Lower leg skin (tissue), 4 donors: ENCODE measurements at regions not wholly inside any gene's neighbourhood (a gene's known extent, or its start where the extent isn't known, plus 50 kb on each side); places are given as distances from the start of the nearest gene placed in this dataset.

Source experiments
- DNase-seq, 2 donors: peaks; one replicate each; pipeline ENCODE4 v3.0.0-alpha.2; 2019; ENCODE audit warnings: low spot score in 2 of 2
- H3K4me3 ChIP-seq: fragments of 200-600 bp; sonication (generic); 2 replicates; pipeline ENCODE4 v1.5.1; 2017; ENCODE audit warnings: mild to moderate bottlenecking, low read depth; ENCODE audit not compliant: poor library complexity, severe bottlenecking
- CTCF ChIP-seq, 3 donors: fragments of 450-650 bp; IDR thresholded peaks; one replicate each; pipeline ENCODE4 v1.5.1; 2016; ENCODE audit warnings: antibody characterized with exemption in 3 of 3, mild to moderate bottlenecking in 3 of 3, moderate library complexity in 2 of 3
- POLR2A ChIP-seq, 2 donors: fragments of 450-650 bp; IDR thresholded peaks; one replicate each; pipeline ENCODE4 v1.6.1; 2016 to 2017; ENCODE audit warnings: antibody characterized with exemption in 2 of 2, mild to moderate bottlenecking in 1 of 2, moderate library complexity in 1 of 2
- WGBS, 2 donors: methylation state at CpG; one replicate each; pipeline ENCODE4 v1.1.5; 2018; 5-methylcytosine and 5-hydroxymethylcytosine counted together
- intact Hi-C: fragments of 100-400 bp; cut with DNase I; formaldehyde crosslinking; loops from one replicate; pipeline ENCODE4 v1.15.0; 2023; ENCODE audit warnings: low total_unique reads

- no peak overlapping the region for H3K4me3 ChIP-seq
- TF ChIP-seq POLR2A (IDR thresholded peaks at IDR 0.05): no peak
- no peak for TF ChIP-seq CTCF (IDR thresholded peaks at IDR 0.05)
- DNase-seq: no peak
- 94 to 95% methylated on average over 2 of the region's 2 CpGs for WGBS, 2 donors
- intact Hi-C loops: no loop called here
Observed at GRCh38 chr3:31027914-31028313, 133.5 kb upstream of the GADL1 start.

GRCh38 chr3:31028766-31029165 is 134.3 kb upstream of the GADL1 start:
- TF ChIP-seq POLR2A (IDR thresholded peaks at IDR 0.05) (no peak), CTCF (IDR thresholded peaks at IDR 0.05) (no peak)
- 64 to 75% methylated on average over 1 of the region's 1 CpG for WGBS, 2 donors
- H3K4me3 ChIP-seq: no peak overlapping the region
- intact Hi-C loops: no loop called here
- DNase-seq: no peak

DNA sequence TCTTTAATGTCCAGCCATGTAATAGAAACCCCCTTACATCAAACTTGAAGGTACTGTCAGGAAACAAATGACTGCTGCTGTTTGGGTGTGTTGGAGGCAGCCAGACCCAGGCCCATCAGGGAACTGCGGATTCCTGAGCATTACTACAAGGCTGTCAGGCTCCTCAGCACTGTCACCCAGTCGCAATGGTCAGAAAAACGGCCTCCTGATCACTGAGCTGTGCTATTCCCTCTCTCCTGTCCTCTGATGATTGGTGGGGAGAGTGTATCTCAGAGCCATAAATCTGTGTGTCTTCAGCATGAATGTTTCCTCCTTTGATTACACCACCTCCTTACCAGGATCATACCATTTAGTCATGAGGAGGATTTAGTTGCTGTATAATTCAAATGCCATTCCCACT is 135.2 kb upstream of the GADL1 start:
- DNase-seq: no peak
- intact Hi-C loops: no loop called here
- no peak for TF ChIP-seq CTCF (IDR thresholded peaks at IDR 0.05)
- no peak for TF ChIP-seq POLR2A (IDR thresholded peaks at IDR 0.05)
- no peak overlapping the region for H3K4me3 ChIP-seq
- 61 to 81% methylated on average over 3 of the region's 3 CpGs for WGBS, 2 donors

DNA sequence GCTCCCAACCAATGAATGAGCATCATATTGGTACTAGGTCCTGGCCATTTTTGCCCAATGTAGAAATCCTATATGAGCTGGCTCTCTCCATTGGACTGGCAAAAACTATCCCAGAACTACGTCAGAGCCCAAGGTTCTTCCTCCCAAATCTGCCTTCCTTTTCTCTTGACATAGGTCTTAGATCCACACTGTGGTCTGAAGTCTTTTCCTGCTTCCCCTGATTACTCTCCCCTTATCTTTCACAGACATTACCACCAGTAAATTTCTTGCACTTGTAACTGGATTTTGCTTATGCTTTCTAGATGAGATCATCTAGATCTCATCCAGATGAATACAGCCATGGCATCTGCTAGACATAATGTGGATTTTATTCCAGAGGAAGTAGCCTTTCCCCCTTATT is 141.2 kb upstream of the GADL1 start:
- WGBS, 2 donors: 76 to 92% methylated on average over 1 of the region's 1 CpG
- no peak overlapping the region for H3K4me3 ChIP-seq
- intact Hi-C loops: no loop called here
- DNase-seq: no peak
- no peak for TF ChIP-seq POLR2A (IDR thresholded peaks at IDR 0.05)
- no peak for TF ChIP-seq CTCF (IDR thresholded peaks at IDR 0.05)

GRCh38 chr3:31038086-31038739 is 143.8 kb upstream of the GADL1 start:
- no peak overlapping the region for H3K4me3 ChIP-seq
- TF ChIP-seq CTCF (IDR thresholded peaks at IDR 0.05) (no peak), POLR2A (IDR thresholded peaks at IDR 0.05) (no peak)
- 90 to 92% methylated on average over 3 of the region's 3 CpGs for WGBS, 2 donors
- no peak for DNase-seq
- intact Hi-C loops: no loop called here

DNA sequence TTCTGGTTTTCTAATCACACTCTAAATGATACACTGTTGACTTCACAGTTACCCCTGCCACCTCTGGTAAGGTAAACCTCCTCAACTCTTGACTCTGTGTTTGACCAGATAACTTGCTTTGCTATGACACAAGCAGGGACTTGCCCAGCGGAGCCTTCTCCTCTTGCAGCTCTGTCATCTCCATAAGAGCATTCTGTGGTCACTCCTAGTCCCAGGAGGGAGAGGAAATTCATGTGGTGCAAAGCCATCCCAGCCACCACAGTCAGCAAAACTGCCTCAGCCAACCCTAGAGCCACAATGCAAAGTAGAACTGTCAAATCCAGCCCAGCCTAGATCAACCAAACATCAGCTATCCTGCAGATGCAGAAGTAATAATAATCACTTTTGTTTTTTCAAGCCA is 144.7 kb upstream of the GADL1 start:
- no peak for DNase-seq
- TF ChIP-seq POLR2A (IDR thresholded peaks at IDR 0.05) (no peak), CTCF (IDR thresholded peaks at IDR 0.05) (no peak)
- H3K4me3 ChIP-seq: no peak overlapping the region
- intact Hi-C loops: no loop called here
- 65 to 80% methylated on average over 1 of the region's 1 CpG for WGBS, 2 donors
